Spleen (tissue), 11 donors: ENCODE measurements at regions not wholly inside any gene's neighbourhood (a gene's known extent, or its start where the extent isn't known, plus 50 kb on each side); places are given as distances from the start of the nearest gene placed in this dataset.

Experiments used
- DNase-seq: peaks from one replicate; pipeline ENCODE4 v3.0.0-alpha.2; 2020
- H3K27ac ChIP-seq, 8 donors: fragments of 200-600 bp; sonication (generic) in 7 of 8; 1 replicate in 4 of 8; 2 replicates in 4 of 8; pipeline versions ENCODE4 v1.5.0 to v1.8.0; 2016 to 2021; ENCODE audit warnings: inconsistent platforms in 4 of 8, mild to moderate bottlenecking in 4 of 8, moderate library complexity in 1 of 8
- H3K27me3 ChIP-seq, 7 donors: fragments of 200-600 bp; sonication (generic) in 6 of 7; replicated peaks in 1 of 7; 1 replicate in 4 of 7; 2 replicates in 3 of 7; pipeline versions ENCODE4 v1.5.0 to v1.8.0; 2016 to 2021; ENCODE audit warnings: inconsistent platforms in 3 of 7, mild to moderate bottlenecking in 1 of 7
- H3K36me3 ChIP-seq, 6 donors: fragments of 200-600 bp; sonication (generic) in 5 of 6; 1 replicate in 4 of 6; 2 replicates in 2 of 6; pipeline versions ENCODE4 v1.5.0 to v1.8.0; 2016 to 2021; ENCODE audit warnings: inconsistent platforms in 2 of 6
- H3K4me1 ChIP-seq, 6 donors: fragments of 200-600 bp; sonication (generic) in 5 of 6; 1 replicate in 3 of 6; 2 replicates in 3 of 6; pipeline versions ENCODE4 v1.5.0 to v1.8.0; 2016 to 2021; ENCODE audit warnings: inconsistent platforms in 3 of 6
- H3K4me3 ChIP-seq, 8 donors: fragments of 200-600 bp; sonication (generic) in 7 of 8; 1 replicate in 4 of 8; 2 replicates in 4 of 8; pipeline versions ENCODE4 v1.5.0 to v1.8.0; 2016 to 2021; ENCODE audit warnings: inconsistent platforms in 4 of 8, mild to moderate bottlenecking in 4 of 8, moderate library complexity in 2 of 8
- H3K9me3 ChIP-seq, 8 donors: fragments of 200-600 bp; sonication (generic) in 7 of 8; 1 replicate in 4 of 8; 2 replicates in 4 of 8; pipeline versions ENCODE4 v1.5.0 to v1.8.0; 2016 to 2021; ENCODE audit warnings: inconsistent platforms in 4 of 8
- CTCF ChIP-seq, 11 experiments: fragments of 200-600 bp in 7 of 11; fragments of 450-650 bp in 4 of 11; sonication (generic) in 4 of 11; IDR thresholded peaks in 8 of 11; conservative IDR thresholded peaks in 3 of 11; 1 replicate in 7 of 11; 2 replicates in 4 of 11; pipeline versions ENCODE4 v1.4.0 to v1.8.0; 2016 to 2021; ENCODE audit warnings: antibody characterized with exemption in 11 of 11, inconsistent platforms in 4 of 11, mild to moderate bottlenecking in 1 of 11
- POLR2A ChIP-seq, 3 donors: fragments of 450-650 bp; IDR thresholded peaks; one replicate each; pipeline ENCODE4 v1.5.1; 2017; ENCODE audit warnings: antibody characterized with exemption in 3 of 3, mild to moderate bottlenecking in 1 of 3
- POLR2AphosphoS5 ChIP-seq, 3 donors: sonication (generic); formaldehyde crosslinking; IDR thresholded peaks; one replicate each; pipeline ENCODE4 v1.5.1; 2017; ENCODE audit warnings: antibody characterized with exemption in 3 of 3
- WGBS, 5 donors: extraction: QIAGEN DNeasy Blood & Tissue Kit in 3 of 5; methylation state at CpG; one replicate each; pipeline versions ENCODE4 v1.1.5 to v1.1.7; 2013 to 2018; 5-methylcytosine and 5-hydroxymethylcytosine counted together
- intact Hi-C: fragments of 100-400 bp; cut with DNase I; formaldehyde crosslinking; loops from one replicate; pipeline ENCODE4 v1.15.0; 2023; ENCODE audit warnings: low total_unique reads
- donor health status: healthy with polysubstance abuse.
- donor health status: DM: no; HTN: no; CAD: no; lungs with moderate emphysema.
- donor health status: DM: no; HTN: no; CAD: no.
- donor health status: Bipolar disorder and iron deficiency.
- donor health status: healthy.
- donor health status: DM: no; HTN: no; CAD: no.
- donor health status: DM: yes; HTN: yes; CAD: no.

DNA sequence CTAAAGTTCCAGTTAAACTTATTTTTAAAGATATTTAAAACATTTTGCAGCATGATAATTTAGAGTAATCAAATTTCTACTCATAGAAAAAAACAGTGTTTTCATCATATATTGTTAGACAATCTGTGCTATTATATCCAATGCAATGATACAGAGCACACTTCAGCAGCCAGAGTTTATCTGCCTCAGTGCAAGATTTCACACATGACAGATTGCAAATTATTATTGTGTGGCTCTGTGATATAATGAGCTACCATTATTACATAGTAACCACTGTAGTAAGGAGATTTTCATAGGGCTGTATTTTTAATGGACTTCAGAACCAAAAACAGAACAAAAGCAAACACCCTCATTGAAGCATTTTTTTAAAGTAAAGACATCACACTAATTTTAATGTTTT is 762.4 kb downstream of the DSC3 start:
- no peaks in the 10 kb centered on the region for H3K36me3 ChIP-seq
- no peaks in the 10 kb centered on the region for H3K4me1 ChIP-seq
- H3K27me3 ChIP-seq, result no peaks in the 10 kb centered on the region
- no peak overlapping the region for H3K4me3 ChIP-seq
- TF ChIP-seq POLR2A (IDR thresholded peaks at IDR 0.05), result no peak
- no peak for TF ChIP-seq CTCF (IDR thresholded peaks at IDR 0.05 in 8 of 11, conservative IDR thresholded peaks at IDR 0.05 in 3 of 11)
- TF ChIP-seq POLR2AphosphoS5 (IDR thresholded peaks at IDR 0.05), result no peak
- DNase-seq, result no peak
- H3K27ac ChIP-seq, result no peak overlapping the region
- intact Hi-C loops, result loop anchor here (10.0 kb wide), 1 partner anchor 385 kb away; no protein-coding TSS in a partner anchor
- no peaks in the 10 kb centered on the region for H3K9me3 ChIP-seq

DNA sequence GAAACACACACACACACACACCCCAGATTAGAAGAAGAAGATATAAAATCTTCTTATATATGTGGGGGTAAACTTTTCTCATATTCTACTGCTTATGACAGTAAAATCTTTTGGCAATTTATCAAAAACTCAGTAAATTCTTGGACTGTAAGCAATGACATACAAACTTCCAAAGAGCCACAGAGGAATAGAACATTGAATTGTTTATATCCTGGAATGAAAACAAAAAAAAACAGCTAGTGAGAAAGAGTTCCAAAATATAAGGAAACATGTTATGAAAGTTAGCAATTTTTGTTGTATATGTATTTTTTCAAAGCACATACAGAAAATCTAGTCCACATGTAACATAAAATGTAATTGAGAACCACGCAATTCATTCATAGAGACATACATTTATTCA is 764.9 kb downstream of the DSC3 start:
- Histone ChIP-seq H3K27ac (no peak overlapping the region), H3K27me3 (no peaks in the 10 kb centered on the region), H3K36me3 (no peaks in the 10 kb centered on the region), H3K9me3 (no peaks in the 10 kb centered on the region), H3K4me1 (no peaks in the 10 kb centered on the region), H3K4me3 (no peak overlapping the region)
- TF ChIP-seq POLR2AphosphoS5 (IDR thresholded peaks at IDR 0.05), result no peak
- TF ChIP-seq CTCF (IDR thresholded peaks at IDR 0.05 in 8 of 11, conservative IDR thresholded peaks at IDR 0.05 in 3 of 11), result no peak
- TF ChIP-seq POLR2A (IDR thresholded peaks at IDR 0.05), result no peak
- WGBS, 5 donors, result 81 to 100% (median 87%) methylated on average over 1 of the region's 1 CpG
- intact Hi-C loops, result no loop called here
- no peak for DNase-seq

- Histone ChIP-seq H3K27ac (no peak overlapping the region), H3K4me1 (no peaks in the 10 kb centered on the region), H3K27me3 (no peaks in the 10 kb centered on the region), H3K4me3 (no peak overlapping the region), H3K9me3 (no peaks in the 10 kb centered on the region), H3K36me3 (no peaks in the 10 kb centered on the region)
- 72 to 84% (median 78%) methylated on average over 3 of the region's 3 CpGs for WGBS, 5 donors
- no peak for TF ChIP-seq CTCF (IDR thresholded peaks at IDR 0.05 in 8 of 11, conservative IDR thresholded peaks at IDR 0.05 in 3 of 11)
- no peak for TF ChIP-seq POLR2AphosphoS5 (IDR thresholded peaks at IDR 0.05)
- TF ChIP-seq POLR2A (IDR thresholded peaks at IDR 0.05), result no peak
- DNase-seq, result no peak
- intact Hi-C loops, result no loop called here
These were observed 770.8 kb downstream of the DSC3 start for GRCh38 chr18:30271716-30272115.

DNA sequence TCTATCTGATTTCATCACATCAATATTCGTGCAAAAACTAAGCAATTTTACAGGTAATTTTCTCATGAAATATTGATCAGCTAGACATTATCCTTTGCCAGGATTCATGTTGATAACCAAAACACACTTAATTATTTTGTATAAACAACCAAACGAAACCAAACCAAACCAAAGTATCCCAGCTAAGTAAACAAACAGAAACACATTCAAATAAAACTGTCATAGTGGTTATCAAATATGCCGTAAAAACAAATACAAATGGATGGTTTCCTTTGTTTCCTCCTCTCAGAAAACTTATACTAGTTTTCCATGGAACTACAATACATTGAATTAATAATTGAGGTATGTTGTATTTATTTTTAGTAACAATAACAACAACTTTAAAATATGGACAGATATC is 777.4 kb downstream of the DSC3 start:
- no peak for DNase-seq
- WGBS, 5 donors, result 74 to 88% (median 77%) methylated on average over 3 of the region's 3 CpGs
- no peak overlapping the region for H3K27ac ChIP-seq
- no peaks in the 10 kb centered on the region for H3K27me3 ChIP-seq
- TF ChIP-seq POLR2AphosphoS5 (IDR thresholded peaks at IDR 0.05) (no peak), CTCF (IDR thresholded peaks at IDR 0.05 in 8 of 11, conservative IDR thresholded peaks at IDR 0.05 in 3 of 11) (no peak), POLR2A (IDR thresholded peaks at IDR 0.05) (no peak)
- no peaks in the 10 kb centered on the region for H3K36me3 ChIP-seq
- no peak overlapping the region for H3K4me3 ChIP-seq
- H3K9me3 ChIP-seq, result no peaks in the 10 kb centered on the region
- H3K4me1 ChIP-seq, result no peaks in the 10 kb centered on the region
- intact Hi-C loops, result no loop called here
